GM21737 (cell line): ENCODE measurements at regions not wholly inside any gene's neighbourhood (a gene's known extent, or its start where the extent isn't known, plus 50 kb on each side); places are given as distances from the start of the nearest gene placed in this dataset.

Experiments
- ATAC-seq: cut with Tn5 transposase; IDR thresholded peaks from one replicate; pipeline ENCODE4 v1.9.1; 2021; ENCODE audit warnings: mild to moderate bottlenecking, moderate library complexity; ENCODE audit not compliant: unreplicated experiment

DNA sequence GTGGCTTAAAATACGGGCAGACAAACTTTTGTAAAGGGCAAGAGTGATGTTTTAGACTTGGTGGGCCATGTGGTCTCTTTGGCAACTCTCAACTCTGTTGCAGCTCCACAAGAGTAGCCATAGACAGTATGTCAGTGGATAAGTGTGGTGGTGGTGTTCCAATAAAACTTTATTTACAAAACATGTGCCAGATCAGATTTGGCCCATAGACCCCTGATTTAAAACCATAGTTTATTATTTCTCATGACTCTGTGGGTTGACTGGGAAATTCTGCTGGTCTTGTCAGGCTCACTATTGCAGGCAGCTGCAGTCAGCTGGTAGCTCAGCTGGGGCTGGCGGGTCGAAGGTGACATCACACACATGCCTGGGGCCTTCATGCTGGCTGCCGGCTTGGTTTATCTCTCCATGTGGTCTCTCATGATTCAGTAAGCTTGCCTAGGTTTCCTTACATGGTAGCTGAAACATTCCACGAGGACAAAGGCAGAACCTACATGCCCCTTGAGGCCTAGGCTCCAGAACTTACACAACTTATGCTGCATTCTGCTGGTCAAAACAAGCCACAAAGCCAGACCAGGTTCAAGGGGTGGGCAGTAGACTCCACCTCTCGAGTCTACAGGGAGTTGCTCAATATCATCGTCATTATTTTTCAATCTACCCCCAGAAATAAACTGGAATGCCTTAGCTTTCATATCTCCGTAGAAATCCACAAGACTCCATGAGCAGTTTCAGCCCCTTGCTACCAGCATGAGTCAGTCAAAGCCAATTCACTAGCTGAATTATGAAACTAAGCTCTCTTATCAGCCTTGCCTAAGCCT, 245.7 kb downstream of the WDR11 start:
- ATAC-seq, result no peak

DNA sequence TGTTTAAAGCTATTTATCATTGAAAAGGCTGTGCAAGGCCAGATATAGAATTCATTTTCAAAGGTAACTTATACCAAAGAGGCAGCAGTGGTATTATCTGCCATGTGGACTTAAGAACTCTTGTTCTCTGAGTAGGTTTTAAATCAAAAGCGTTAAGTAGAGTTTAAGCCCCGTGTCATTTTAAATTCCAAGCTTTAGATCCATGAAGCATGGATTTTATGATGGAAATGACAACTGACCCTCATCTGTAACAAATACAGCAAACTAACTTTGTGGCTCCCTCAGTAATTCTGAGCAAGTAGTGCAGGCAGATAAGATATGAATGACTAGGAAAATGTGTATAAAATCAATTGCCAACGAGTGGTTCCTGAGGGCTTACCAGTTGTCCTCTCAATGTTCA, 247.0 kb downstream of the WDR11 start:
- ATAC-seq, result no peak

DNA sequence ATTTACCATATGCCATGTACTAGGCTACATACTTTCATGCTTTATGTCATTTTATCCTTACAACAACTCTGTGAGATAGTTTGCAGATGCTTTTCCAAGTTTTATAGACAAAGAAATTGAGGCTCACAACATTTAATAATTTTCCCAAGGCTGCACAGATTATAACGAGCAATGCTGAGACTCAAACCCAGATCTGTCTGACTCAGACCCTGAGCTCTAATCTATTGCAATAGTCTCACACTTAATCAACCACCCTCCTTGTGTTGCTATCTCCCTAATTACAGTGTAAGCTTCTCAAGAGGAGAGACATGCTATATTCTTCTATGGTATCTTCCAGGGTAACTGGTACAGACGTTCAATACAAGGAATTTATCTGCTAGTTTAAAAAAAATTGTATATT, 247.6 kb downstream of the WDR11 start:
- ATAC-seq, result no peak

DNA sequence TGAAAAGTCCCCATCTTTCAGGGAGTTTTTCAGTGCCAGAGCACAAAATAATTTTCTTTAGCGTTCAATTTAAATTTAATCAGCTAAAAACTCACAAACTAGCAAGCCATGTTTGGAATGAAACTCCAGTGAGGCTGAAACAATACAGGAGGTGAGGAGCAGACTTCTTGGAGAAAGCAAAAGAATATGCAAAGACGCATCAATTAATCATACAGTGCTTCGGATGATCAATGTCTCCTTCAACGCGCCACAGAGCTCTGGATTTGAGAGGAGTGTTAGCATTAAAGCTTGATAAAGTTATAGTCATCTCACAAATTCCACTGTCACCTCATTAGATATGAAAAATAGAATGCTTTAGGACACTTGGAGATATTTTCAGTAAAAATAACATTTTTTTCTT, 248.0 kb downstream of the WDR11 start:
- ATAC-seq, result no peak

DNA sequence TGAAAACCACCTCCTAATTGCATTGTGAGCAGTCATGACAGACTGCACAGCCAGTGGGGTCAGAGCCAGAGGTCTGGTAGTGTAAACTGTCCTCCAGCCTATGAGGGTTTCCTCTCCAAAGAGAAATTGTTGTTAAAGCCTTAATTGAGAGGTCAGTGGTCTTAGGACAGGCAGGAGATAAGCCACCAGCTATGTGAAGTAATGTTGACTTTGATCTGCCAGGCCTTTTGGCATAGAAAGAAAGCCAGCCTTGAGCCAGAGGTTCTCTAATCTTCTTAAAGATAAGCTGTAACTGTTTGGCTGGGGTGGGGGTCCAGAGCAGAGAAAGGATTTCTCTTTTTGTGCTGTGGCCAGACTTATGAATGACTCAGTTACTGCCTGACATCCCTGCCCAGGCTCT, 248.4 kb downstream of the WDR11 start:
- ATAC-seq, result no peak

DNA sequence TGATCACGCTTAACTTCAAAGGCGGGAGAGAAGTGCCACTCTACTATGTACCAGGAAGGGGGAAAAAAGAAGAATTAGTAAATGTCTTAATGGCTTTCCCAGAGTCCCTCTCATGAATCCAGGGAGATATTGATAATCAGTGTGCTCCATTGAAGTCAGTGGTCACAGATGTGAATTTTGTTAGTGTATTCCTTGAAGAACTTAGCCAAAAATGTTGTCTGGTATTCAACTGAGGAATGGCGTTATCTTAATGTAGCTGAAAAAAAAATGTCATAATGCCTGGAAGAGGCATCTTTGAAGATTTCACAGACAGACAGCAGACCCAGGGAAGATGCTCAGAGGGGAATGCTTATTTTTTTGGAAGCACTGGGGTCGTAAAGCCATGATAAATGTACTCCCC, 250.4 kb downstream of the WDR11 start:
- ATAC-seq, result no peak

DNA sequence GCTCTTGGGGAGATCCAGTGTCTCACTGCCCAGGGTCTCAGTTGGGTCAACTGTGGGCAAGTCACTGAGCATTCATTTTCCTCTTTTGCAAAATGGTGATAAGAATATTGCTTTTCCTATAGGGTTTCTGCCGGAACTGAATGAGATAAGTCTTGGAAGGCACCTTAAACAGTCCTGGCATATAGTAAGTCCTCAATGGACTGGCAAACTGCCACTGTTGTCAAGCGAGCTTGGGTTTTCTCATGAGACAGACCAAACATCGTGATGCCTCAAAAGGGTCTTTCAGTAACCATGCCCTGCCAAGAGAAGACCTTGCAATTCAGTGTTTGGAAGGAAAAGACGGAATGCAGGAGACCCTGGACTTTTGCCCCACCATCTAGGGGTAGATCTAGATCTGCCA, 251.5 kb downstream of the WDR11 start:
- ATAC-seq, result no peak

DNA sequence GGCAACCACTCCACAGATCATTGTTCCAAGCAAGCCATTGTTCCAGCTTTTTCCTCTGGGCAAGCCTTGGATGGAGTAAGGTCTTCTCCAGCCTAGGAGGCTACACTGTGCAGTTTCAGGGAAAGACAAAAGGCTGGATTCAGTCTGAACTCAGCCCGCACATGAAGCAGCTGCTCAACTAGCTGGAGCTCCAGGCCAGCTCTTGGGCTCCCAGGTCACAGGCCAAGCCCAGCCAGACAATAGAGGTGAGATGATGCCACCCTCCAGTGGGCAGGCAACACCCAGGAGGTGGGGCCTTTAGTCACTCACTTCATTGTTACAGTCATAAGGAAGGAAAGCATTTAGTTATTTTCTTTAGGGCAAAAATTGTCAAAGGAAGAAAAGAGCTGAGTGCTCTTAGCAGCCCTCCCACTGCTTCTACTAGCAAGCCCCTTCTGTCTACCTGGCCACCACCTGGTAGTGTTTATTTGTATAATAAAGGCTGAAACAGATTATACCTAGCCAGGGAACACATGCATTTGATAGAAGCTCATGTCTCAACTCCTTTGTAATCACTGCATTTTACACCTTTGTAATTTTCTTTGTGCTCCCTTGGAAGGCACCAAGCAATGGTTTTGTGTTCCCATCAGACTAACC, 253.4 kb downstream of the WDR11 start:
- ATAC-seq, result no peak

DNA sequence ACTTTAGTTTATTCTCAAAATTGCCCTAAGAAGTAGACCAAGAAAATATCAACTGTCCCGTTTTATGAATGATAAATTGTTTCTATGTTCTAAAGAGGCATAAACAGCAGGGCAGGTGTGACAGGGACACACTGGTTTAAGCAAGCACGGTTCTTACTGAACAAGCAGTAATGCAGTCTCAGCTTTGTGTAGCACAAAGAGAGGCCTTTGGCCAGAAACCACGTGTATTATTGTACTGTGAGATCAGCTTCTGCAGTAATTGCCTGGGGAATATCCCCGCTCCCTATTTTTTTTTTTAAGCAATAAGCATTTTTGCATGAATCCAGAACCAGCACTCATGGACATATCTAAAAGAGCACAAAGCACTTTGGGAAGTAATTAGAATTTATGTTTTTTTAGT, 255.4 kb downstream of the WDR11 start:
- no peak for ATAC-seq

DNA sequence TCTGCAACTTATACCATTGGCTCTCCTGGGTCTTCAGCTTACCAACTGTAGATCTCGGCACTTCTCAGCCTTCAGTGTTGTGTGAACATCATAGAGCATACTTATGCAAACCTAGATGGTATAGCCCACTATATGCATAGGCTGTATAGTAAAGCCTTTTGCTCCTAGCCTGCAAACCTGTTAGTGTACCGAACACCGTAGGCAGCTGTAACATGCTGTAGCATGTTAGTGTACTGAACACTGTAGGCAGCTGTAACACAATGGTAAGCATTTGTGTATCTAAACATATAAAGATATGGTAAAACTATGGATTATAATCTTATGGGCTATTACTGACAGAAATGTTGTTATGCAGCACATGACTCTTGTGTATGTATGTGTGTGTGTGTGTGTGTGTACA, 256.9 kb downstream of the WDR11 start:
- no peak for ATAC-seq

DNA sequence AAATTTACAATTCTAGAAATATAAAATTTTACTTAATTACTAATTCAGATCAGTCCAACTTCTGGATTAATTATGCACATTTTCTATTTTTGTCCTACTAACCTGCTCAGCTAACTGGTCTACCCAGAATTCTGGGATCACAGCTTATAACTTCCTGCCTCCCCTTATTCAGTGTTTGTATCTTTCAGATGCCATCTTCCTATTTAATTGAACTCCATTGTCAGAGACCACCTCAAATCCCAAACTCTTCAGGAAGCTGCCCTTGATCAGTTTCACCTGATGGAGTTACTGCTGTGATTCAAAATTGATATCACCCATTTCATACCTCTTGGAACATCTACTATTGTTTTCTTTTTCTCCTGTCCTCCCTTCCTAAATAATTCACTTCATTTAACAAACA, 259.2 kb downstream of the WDR11 start:
- ATAC-seq, result no peak

DNA sequence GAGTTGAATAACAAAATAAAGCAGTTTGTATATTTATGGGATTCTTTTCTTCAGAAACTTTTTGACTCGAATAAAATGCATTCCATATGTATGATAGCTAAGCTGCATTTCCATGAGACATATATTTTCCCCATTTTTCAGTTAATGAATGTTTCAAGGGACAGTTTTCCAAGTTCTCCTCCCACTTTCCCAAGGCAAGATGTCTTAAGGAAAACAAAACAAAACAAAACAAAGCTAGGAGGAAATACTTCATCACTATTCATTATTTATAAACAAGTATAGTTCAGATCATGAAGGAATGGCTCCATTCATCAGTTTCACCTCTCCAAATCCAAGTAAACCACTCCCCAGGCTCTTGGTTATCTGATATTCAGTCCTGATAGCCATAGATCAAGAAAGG, 261.0 kb downstream of the WDR11 start:
- ATAC-seq, result no peak

DNA sequence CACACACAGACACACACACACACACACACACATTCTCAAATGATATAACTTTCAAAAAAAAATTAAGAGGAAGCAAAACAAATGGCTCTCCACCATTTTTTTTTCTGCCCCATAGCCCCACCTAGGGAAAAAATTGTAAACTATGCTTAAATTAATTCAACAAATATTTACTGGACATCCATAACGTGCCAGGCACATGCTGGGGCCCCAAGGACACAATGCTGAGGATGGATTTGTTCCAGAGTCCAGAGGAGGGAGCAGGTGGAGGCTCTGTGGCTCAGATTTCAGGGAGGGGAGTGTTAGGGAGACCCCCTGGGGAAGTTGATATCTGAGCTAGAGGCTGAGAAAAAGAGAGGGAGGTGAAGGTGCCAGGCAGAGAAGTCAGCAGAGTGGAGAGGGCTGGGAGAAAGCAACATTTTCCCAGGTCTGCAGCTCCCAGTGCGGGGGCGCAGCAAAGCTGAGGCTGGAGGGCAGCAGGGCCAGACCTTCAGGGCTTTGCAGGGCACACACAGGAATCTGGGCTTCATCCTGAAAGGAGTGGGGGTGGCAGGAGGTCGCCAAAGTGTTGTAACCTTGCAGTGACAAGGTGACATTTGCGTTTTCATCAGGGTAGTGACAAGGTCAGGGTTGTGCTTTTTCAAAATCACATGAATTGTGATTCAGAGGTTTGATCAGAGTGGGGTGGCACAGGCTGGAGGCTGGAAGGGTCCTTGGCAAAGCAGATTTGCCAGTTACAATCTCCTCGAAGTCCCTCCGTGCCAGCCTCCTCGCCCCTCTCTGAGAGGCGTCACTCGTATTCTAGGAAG, 261.6 kb downstream of the WDR11 start:
- ATAC-seq, result no peak

DNA sequence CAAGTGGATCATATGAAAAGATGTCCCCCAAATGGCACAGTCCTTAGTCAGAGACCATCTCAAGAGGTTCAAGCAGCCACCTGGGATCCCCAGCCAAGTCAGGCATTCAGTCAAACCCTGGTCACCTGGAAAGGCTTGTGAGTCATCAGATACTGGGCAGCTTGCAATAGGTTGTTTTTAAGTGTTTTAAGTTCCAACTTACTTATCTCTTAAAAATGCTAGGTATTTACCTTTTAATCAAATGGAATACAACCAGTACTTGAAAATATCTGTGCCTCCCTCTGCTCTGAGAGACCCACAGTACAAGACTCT, 262.2 kb downstream of the WDR11 start:
- ATAC-seq, result no peak

DNA sequence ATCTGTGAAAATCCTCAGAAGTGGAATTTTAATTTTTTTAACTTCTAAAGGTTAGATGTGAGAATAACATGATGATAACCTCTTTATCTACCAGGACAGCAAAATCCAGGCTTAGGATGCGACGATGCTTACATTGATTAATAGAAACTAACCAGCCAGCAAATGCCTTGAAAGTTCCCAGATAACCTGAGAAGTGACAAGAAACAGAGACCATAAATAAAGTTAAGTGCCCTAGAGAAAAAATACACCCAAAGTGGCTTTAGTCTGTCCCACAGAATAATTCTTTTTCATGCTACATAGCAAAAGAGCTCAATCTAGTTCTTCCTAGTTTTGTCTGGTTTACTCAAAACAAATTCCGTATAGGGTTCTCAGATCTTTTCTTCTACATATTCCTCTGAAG, 262.7 kb downstream of the WDR11 start:
- ATAC-seq, result no peak

DNA sequence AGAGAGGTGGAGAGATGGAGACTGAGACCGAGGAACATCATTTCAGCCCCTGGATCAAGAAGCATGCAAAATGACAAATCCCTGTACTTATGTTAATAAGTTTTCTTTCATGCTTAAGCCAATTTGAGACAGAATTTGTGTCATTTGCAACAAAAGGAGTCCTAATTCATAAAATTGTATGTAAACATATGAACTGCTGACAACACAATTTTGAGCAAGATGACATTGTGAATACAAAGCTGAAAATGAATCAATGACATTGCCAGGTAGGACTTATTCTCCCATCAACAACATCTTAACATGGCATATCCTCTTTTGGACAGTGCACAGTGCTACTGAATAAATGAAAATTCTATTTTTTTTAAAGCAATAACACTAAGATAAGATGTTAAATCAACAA, 264.0 kb downstream of the WDR11 start:
- ATAC-seq, result no peak

DNA sequence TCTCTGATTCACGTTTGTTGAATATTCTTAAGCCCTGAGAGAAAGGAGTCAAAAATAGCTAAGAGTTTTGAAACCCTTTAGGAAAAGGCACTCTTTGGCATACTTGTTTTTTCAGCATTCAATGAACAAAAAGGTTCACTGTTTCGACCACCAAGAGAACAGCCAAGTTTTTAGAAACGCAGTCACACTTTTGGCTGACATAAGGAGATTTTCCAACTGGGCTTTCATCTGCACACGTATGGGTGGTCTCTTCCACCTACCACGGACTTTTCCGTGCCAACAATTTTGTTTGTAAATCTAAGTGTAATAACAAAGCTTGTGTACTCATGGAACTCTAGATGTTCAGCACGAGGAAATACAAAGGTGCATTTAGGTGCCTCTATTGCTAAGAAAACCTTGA, 270.3 kb downstream of the WDR11 start:
- no peak for ATAC-seq

DNA sequence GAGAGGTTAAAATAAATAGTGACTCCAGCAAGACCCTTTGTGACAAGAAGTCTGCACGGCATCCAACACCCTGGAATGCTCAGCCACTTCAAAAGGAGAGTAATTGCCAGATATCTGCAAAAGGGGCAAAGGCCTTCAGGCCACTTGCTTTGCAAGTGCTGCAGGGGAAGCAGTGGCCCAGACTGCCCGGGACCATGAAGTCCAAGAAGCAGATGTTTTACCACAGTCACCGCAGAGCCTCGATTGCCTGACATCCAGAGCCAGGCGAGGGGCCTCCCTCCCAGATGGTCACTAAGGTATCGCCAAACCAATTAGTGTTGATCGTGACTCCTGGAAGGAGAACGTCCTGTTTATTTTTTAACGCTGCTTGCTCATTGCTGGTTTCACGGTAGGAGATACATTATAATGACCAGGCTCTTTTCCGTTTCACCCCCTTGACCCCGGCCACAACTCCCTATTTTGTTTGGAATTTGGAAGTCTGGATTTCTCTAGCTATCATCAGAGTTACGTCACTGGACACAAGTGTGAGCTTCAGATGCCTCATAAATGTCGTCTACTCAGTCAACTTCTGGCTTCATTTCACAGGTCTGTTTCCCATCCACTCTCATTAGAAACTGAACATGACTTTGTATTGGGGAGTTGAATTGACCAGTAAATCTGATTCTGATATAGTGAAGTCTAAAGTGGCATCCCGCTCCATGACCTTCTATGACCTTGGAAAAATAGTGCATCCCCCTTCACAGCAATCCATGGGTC, 276.2 kb downstream of the WDR11 start:
- no peak for ATAC-seq

DNA sequence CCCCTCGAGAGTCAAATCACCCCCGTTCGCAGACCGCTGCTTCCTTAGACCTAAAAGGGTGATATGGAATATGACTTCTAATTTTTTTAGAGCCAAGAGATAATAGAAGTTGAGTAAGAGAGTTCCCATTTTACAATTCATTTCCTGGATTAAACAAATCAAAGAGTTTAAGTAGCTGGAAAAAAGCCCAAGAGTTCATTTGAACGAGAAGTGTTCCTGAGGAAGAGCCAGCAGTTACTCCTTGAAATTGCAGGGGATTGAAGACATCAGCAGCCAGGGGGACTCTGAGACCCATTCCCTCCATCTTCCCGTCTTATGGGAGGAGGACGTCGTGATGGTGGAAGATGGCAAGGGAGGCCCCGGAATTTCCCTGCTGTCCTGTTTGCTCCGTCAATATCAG, 277.0 kb downstream of the WDR11 start:
- no peak for ATAC-seq

DNA sequence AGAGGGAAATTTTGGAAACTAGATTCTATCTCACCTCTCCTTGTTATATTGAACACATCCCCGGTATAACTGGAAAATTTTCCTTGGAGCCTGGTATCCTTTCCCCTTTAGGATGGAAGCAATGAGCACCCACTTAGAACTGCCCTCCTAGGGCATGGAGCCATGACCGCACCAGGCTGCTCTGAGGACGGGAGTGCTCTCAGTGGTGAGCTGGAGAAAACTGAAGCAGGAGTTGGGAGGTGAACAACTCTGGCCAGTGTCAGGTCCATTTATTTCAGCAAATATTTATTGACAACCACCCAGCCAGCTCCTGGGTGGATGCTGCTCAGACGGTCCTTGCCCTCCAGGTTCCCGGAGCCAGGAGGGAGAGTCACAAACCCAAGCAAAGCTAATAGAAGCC, 278.1 kb downstream of the WDR11 start:
- ATAC-seq, result no peak

DNA sequence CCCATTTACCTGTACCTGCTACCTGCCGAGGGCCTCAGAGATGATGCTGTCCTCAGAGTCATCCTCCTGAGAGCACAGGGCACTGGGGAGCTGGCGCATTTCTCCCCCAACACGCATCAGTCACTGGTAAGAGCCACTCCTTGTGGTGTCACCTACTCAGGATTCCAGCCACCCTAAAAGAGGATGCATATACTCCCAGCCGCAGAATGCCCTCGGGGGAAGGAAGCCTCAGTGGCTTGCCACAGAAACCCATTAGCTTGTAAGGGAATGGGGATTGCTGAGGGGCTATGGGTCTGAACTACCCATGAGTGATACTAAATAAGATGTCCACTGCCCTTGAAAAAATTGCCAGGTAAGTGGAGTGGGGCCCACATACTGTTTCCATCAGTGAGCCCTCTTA, 279.2 kb downstream of the WDR11 start:
- ATAC-seq, result no peak
